ENCODE measurements at regions not wholly inside any gene's neighbourhood (a gene's known extent, or its start where the extent isn't known, plus 50 kb on each side); places are given as distances from the start of the nearest gene placed in this dataset.

- Histone ChIP-seq H3K27me3 (ENCODE audit: insufficient read depth, low read depth, low read length) (no peaks in the 10 kb centered on the region), H3K4me3 (ENCODE audit: low read length) (no peak overlapping the region), H3K9me2 (ENCODE audit: insufficient read depth, low read length) (no peaks in the 10 kb centered on the region), H4K20me1 (ENCODE audit: insufficient read depth) (no peaks in the 10 kb centered on the region), H3K9ac (ENCODE audit: low read length) (no peak overlapping the region), H3K27ac (ENCODE audit: low read length) (no peak overlapping the region), H3F3A (ENCODE audit: insufficient read depth, low read length, poor library complexity, severe bottlenecking) (no peaks in the 10 kb centered on the region), H3K79me2 (replicated peaks; ENCODE audit: insufficient read depth, low read length) (no peaks in the 10 kb centered on the region), H2AFZ (ENCODE audit: low read depth, low read length) (no peak overlapping the region), H3K36me3 (ENCODE audit: insufficient read depth, low read length) (no peaks in the 10 kb centered on the region), H3K4me2 (ENCODE audit: low read length) (no peak overlapping the region), H3K9me3 (ENCODE audit: low read length) (no peaks in the 10 kb centered on the region)
- TF ChIP-seq EP300 (conservative IDR thresholded peaks at IDR 0.05; ENCODE audit: poor library complexity, severe bottlenecking): no peak
- no peak for TF ChIP-seq EZH2 (IDR thresholded peaks at IDR 0.05; ENCODE audit: borderline replicate concordance, insufficient read depth, low read length, poor library complexity, severe bottlenecking)
- no peak for TF ChIP-seq POLR2AphosphoS5 (IDR thresholded peaks at IDR 0.05)
- TF ChIP-seq TAF1 (IDR thresholded peaks at IDR 0.05; ENCODE audit: low read depth): no peak
- TF ChIP-seq CTCF (IDR thresholded peaks at IDR 0.05; ENCODE audit: poor library complexity, severe bottlenecking): no peak
Measured at GRCh38 chr6:23414922-23415321, 711.1 kb upstream of the NRSN1 start.

GRCh38 chr6:23415819-23416427 lies 710.1 kb upstream of the NRSN1 start:
- Histone ChIP-seq H3K79me2 (replicated peaks; ENCODE audit: insufficient read depth, low read length) (no peaks in the 10 kb centered on the region), H3K27me3 (ENCODE audit: insufficient read depth, low read depth, low read length) (no peaks in the 10 kb centered on the region), H4K20me1 (ENCODE audit: insufficient read depth) (no peaks in the 10 kb centered on the region), H3K27ac (ENCODE audit: low read length) (no peak overlapping the region), H3K4me2 (ENCODE audit: low read length) (no peak overlapping the region), H2AFZ (ENCODE audit: low read depth, low read length) (no peak overlapping the region), H3K4me3 (ENCODE audit: low read length) (no peak overlapping the region), H3K9me2 (ENCODE audit: insufficient read depth, low read length) (no peaks in the 10 kb centered on the region), H3K9me3 (ENCODE audit: low read length) (no peaks in the 10 kb centered on the region), H3K36me3 (ENCODE audit: insufficient read depth, low read length) (no peaks in the 10 kb centered on the region), H3F3A (ENCODE audit: insufficient read depth, low read length, poor library complexity, severe bottlenecking) (no peaks in the 10 kb centered on the region), H3K9ac (ENCODE audit: low read length) (no peak overlapping the region)
- TF ChIP-seq EZH2 (IDR thresholded peaks at IDR 0.05; ENCODE audit: borderline replicate concordance, insufficient read depth, low read length, poor library complexity, severe bottlenecking): no peak
- no peak for TF ChIP-seq RAD21 (conservative IDR thresholded peaks at IDR 0.05)
- TF ChIP-seq TAF1 (IDR thresholded peaks at IDR 0.05; ENCODE audit: low read depth): no peak
- TF ChIP-seq SMC3 (conservative IDR thresholded peaks at IDR 0.05; ENCODE audit: poor library complexity): no peak
- no peak for TF ChIP-seq MXI1 (conservative IDR thresholded peaks at IDR 0.05; ENCODE audit: poor library complexity, severe bottlenecking)
- TF ChIP-seq CTCF (IDR thresholded peaks at IDR 0.05; ENCODE audit: poor library complexity, severe bottlenecking): no peak
- no peak for TF ChIP-seq REST (IDR thresholded peaks at IDR 0.05; ENCODE audit: borderline replicate concordance)
- no peak for TF ChIP-seq EP300 (conservative IDR thresholded peaks at IDR 0.05; ENCODE audit: poor library complexity, severe bottlenecking)
- TF ChIP-seq POLR2AphosphoS5 (IDR thresholded peaks at IDR 0.05): no peak

All from neural cell (in vitro differentiated cells).